ENCODE measurements at regions not wholly inside any gene's neighbourhood (a gene's known extent, or its start where the extent isn't known, plus 50 kb on each side); places are given as distances from the start of the nearest gene placed in this dataset.

- Histone ChIP-seq H3K27ac (ENCODE audit: low read depth, low read length, poor library complexity, severe bottlenecking) (no peak overlapping the region), H3K4me1 (ENCODE audit: insufficient read depth, low read length, poor library complexity, severe bottlenecking) (no peaks in the 10 kb centered on the region), H3K4me2 (ENCODE audit: low read length) (no peak overlapping the region), H3K79me2 (ENCODE audit: insufficient read depth, low read depth, low read length) (no peaks in the 10 kb centered on the region), H2AFZ (ENCODE audit: low read length) (no peak overlapping the region), H4K20me1 (ENCODE audit: insufficient read depth, low read length) (no peaks in the 10 kb centered on the region), H3K9me3 (ENCODE audit: low read length) (no peaks in the 10 kb centered on the region), H3K36me3 (ENCODE audit: insufficient read depth, low read length) (no peaks in the 10 kb centered on the region), H3K4me3 (ENCODE audit: low read depth, low read length, poor library complexity, severe bottlenecking) (no peak overlapping the region), H3K9me2 (ENCODE audit: insufficient read depth, low read length) (no peaks in the 10 kb centered on the region)
- POLR2A ChIA-PET, result no interaction called here
- DNase-seq (ENCODE audit: low spot score), result no peak
- BruUV-seq (replicated peaks), result no TSS peak
- intact Hi-C loops (cut with micrococcal nuclease; ENCODE audit: unreplicated experiment), result no loop called here
- TF ChIP-seq EZH2phosphoT487 (IDR thresholded peaks at IDR 0.05; ENCODE audit: borderline replicate concordance, low read depth, low read length) (no peak), CTCF (conservative IDR thresholded peaks at IDR 0.05; ENCODE audit: low read length) (no peak)
- CTCF ChIA-PET (ENCODE audit: unreplicated experiment), result no interaction called here
These were observed 276.0 kb downstream of the ZNF516 start for GRCh38 chr18:76219023-76219422.

- Histone ChIP-seq H3K27ac (ENCODE audit: low read depth, low read length, poor library complexity, severe bottlenecking) (no peak overlapping the region), H3K36me3 (ENCODE audit: insufficient read depth, low read length) (no peaks in the 10 kb centered on the region), H3K9me3 (ENCODE audit: low read length) (no peaks in the 10 kb centered on the region), H3K4me1 (ENCODE audit: insufficient read depth, low read length, poor library complexity, severe bottlenecking) (peaks cover 13% of the 10 kb centered on the region), H3K4me2 (ENCODE audit: low read length) (no peak overlapping the region), H3K79me2 (ENCODE audit: insufficient read depth, low read depth, low read length) (no peaks in the 10 kb centered on the region), H4K20me1 (ENCODE audit: insufficient read depth, low read length) (no peaks in the 10 kb centered on the region), H3K9me2 (ENCODE audit: insufficient read depth, low read length) (no peaks in the 10 kb centered on the region), H2AFZ (ENCODE audit: low read length) (no peak overlapping the region), H3K4me3 (ENCODE audit: low read depth, low read length, poor library complexity, severe bottlenecking) (no peak overlapping the region)
- DNase-seq (ENCODE audit: low spot score), result no peak
- ChIA-PET CTCF (ENCODE audit: unreplicated experiment) (no interaction called here), POLR2A (no interaction called here)
- intact Hi-C loops (cut with micrococcal nuclease; ENCODE audit: unreplicated experiment), result no loop called here
- BruUV-seq (replicated peaks), result no TSS peak
- no peak for TF ChIP-seq CTCF (conservative IDR thresholded peaks at IDR 0.05; ENCODE audit: low read length)
- no peak for TF ChIP-seq EZH2phosphoT487 (IDR thresholded peaks at IDR 0.05; ENCODE audit: borderline replicate concordance, low read depth, low read length)
These were observed 278.9 kb downstream of the ZNF516 start for GRCh38 chr18:76216096-76216495.

- H3K4me3 ChIP-seq (ENCODE audit: low read depth, low read length, poor library complexity, severe bottlenecking), result no peak overlapping the region
- 0 out of 2 replicates have a peak overlapping the region, but pooled peaks have one; percentile 54 for H2AFZ ChIP-seq (ENCODE audit: low read length)
- POLR2A ChIA-PET, result no interaction called here
- H3K79me2 ChIP-seq (ENCODE audit: insufficient read depth, low read depth, low read length), result no peaks in the 10 kb centered on the region
- no peak for DNase-seq (ENCODE audit: low spot score)
- H3K4me2 ChIP-seq (ENCODE audit: low read length), result no peak overlapping the region
- H3K36me3 ChIP-seq (ENCODE audit: insufficient read depth, low read length), result no peaks in the 10 kb centered on the region
- no peaks in the 10 kb centered on the region for H3K9me3 ChIP-seq (ENCODE audit: low read length)
- BruUV-seq (replicated peaks), result no TSS peak
- TF ChIP-seq CTCF (conservative IDR thresholded peaks at IDR 0.05; ENCODE audit: low read length) (no peak), EZH2phosphoT487 (IDR thresholded peaks at IDR 0.05; ENCODE audit: borderline replicate concordance, low read depth, low read length) (no peak)
- H3K27ac ChIP-seq (ENCODE audit: low read depth, low read length, poor library complexity, severe bottlenecking), result no peak overlapping the region
- no peaks in the 10 kb centered on the region for H4K20me1 ChIP-seq (ENCODE audit: insufficient read depth, low read length)
- intact Hi-C loops (cut with micrococcal nuclease; ENCODE audit: unreplicated experiment), result no loop called here
- no peaks in the 10 kb centered on the region for H3K9me2 ChIP-seq (ENCODE audit: insufficient read depth, low read length)
- H3K4me1 ChIP-seq (ENCODE audit: insufficient read depth, low read length, poor library complexity, severe bottlenecking), result peaks cover 13% of the 10 kb centered on the region
- CTCF ChIA-PET (ENCODE audit: unreplicated experiment), result no interaction called here
These were observed 281.1 kb downstream of the ZNF516 start for GRCh38 chr18:76213991-76214390.
